GM12878 (cell line): ENCODE measurements at regions not wholly inside any gene's neighbourhood (a gene's known extent, or its start where the extent isn't known, plus 50 kb on each side); places are given as distances from the start of the nearest gene placed in this dataset.

Experiments
- ATAC-seq: fragments of 200-7000 bp; cut with Tn5 transposase; 3 replicates; pipeline ENCODE4 v1.9.1; 2020; ENCODE audit warnings: mild to moderate bottlenecking, moderate library complexity
- BruUV-seq: library from RNA; stranded (reverse); fragments of 400-500 nt; replicated peaks from 2 replicates; lab custom pipeline; 2021; lab: Mats Ljungman, UMichigan
- CTCF ChIA-PET: fragments of 300-600 bp; sonication (Branson Sonifier 250); formaldehyde crosslinking; extraction: SDS; loops from one replicate; lab custom pipeline; 2021; ENCODE audit warnings: inconsistent platforms; lab: Yijun Ruan, JAX
- POLR2A ChIA-PET: fragments of 350-600 bp; formaldehyde crosslinking; extraction: SDS; loops from one replicate; lab custom pipeline; 2021; ENCODE audit warnings: inconsistent platforms; lab: Charles Lee
- RAD21 ChIA-PET: fragments of 300-600 bp; sonication (Branson Sonifier 250); formaldehyde crosslinking; loops from one replicate; lab custom pipeline; 2023; ENCODE audit warnings: antibody characterized with exemption; ENCODE audit not compliant: unreplicated experiment; lab: Charles Lee
- SMC1A ChIA-PET: fragments of 300-600 bp; sonication (Branson Sonifier 250); formaldehyde crosslinking; loops from one replicate; lab custom pipeline; 2023; ENCODE audit not compliant: unreplicated experiment, uncharacterized antibody; lab: Charles Lee
- DNase-seq: peaks from one replicate; pipeline ENCODE4 v3.0.0-alpha.2; 2011; ENCODE audit warnings: low read depth, low spot score
- FAIRE-seq: peaks from 3 replicates; lab custom pipeline; 2011; peaks lifted over from hg19 to GRCh38; lab: Jason Lieb, UNC
- H2AFZ ChIP-seq: 2 replicates; pipeline ENCODE4 v1.6.0; 2011; ENCODE audit warnings: low read depth, low read length, control low read depth; ENCODE audit not compliant: control insufficient read depth
- H3K27ac ChIP-seq: 2 replicates; pipeline ENCODE4 v1.5.1; 2011; ENCODE audit warnings: control low read depth; ENCODE audit not compliant: control insufficient read depth, insufficient read depth
- H3K27me3 ChIP-seq, 2 experiments: replicated peaks in 1 of 2; 2 replicates each; pipeline versions ENCODE4 v1.6.0 to v1.6.1; 2011; ENCODE audit warnings: low read length in 1 of 2; ENCODE audit not compliant: control insufficient read depth in 2 of 2, insufficient read depth in 2 of 2
- H3K36me3 ChIP-seq, 2 experiments: 2 replicates each; pipeline ENCODE4 v1.5.1; 2011; ENCODE audit warnings: low read length in 1 of 2; ENCODE audit not compliant: control insufficient read depth in 2 of 2, insufficient read depth in 2 of 2
- H3K4me1 ChIP-seq: 2 replicates; pipeline ENCODE4 v1.6.1; 2011; ENCODE audit warnings: mild to moderate bottlenecking, low read length, moderate library complexity, mixed read lengths; ENCODE audit not compliant: control insufficient read depth, insufficient read depth
- H3K4me2 ChIP-seq: 2 replicates; pipeline ENCODE4 v1.6.0; 2011; ENCODE audit warnings: control low read depth; ENCODE audit not compliant: control insufficient read depth, insufficient read depth
- H3K4me3 ChIP-seq: fragments of 200-600 bp; sonication (generic); 2 replicates; pipeline ENCODE4 v1.5.1; 2016
- H3K79me2 ChIP-seq: 2 replicates; pipeline ENCODE4 v1.6.0; 2011; ENCODE audit warnings: low read length; ENCODE audit not compliant: control insufficient read depth, insufficient read depth
- H3K9ac ChIP-seq: 2 replicates; pipeline ENCODE4 v1.8.0; 2011; ENCODE audit warnings: low read length, control low read depth, mixed read lengths; ENCODE audit not compliant: control insufficient read depth, insufficient read depth
- H3K9me3 ChIP-seq: replicated peaks from 3 replicates; pipeline ENCODE4 v1.5.1; 2011; ENCODE audit warnings: mild to moderate bottlenecking, low read length; ENCODE audit not compliant: control insufficient read depth, insufficient read depth
- H4K20me1 ChIP-seq: 2 replicates; pipeline ENCODE4 v1.6.0; 2011; ENCODE audit not compliant: control insufficient read depth, insufficient read depth
- E2F8 ChIP-seq: fragments of 450-650 bp; IDR thresholded peaks from 2 replicates; pipeline ENCODE4 v1.6.1; 2018; ENCODE audit warnings: mild to moderate bottlenecking, low read depth, moderate library complexity; ENCODE audit not compliant: partially characterized antibody
- HCFC1 ChIP-seq: fragments of 150-350 bp; IDR thresholded peaks from 2 replicates; pipeline ENCODE4 v1.6.1; 2014; ENCODE audit warnings: low read length
- IKZF1 ChIP-seq: fragments of 450-650 bp; conservative IDR thresholded peaks from 2 replicates; pipeline ENCODE4 v1.6.1; 2017; ENCODE audit warnings: antibody characterized with exemption, mild to moderate bottlenecking
- SMAD1 ChIP-seq: fragments of 450-650 bp; IDR thresholded peaks from 2 replicates; pipeline ENCODE4 v1.6.1; 2018; ENCODE audit warnings: mild to moderate bottlenecking, low read depth; ENCODE audit not compliant: partially characterized antibody
- ZBED1 ChIP-seq: IDR thresholded peaks from 2 replicates; pipeline ENCODE4 v1.6.1; 2016; ENCODE audit warnings: borderline replicate concordance
- ZNF592 ChIP-seq: fragments of 450-650 bp; IDR thresholded peaks from 2 replicates; pipeline ENCODE4 v1.6.1; 2017; ENCODE audit warnings: mild to moderate bottlenecking, moderate library complexity
- whole genome bisulfite sequencing: methylation state at CpG from one replicate; pipeline ENCODE4 v1.1.6; 2016; ENCODE audit warnings: low lambda C conversion rate; ENCODE audit not compliant: insufficient replicate concordance, insufficient coverage; ENCODE audit errors: missing lambda C conversion rate; 5-methylcytosine and 5-hydroxymethylcytosine counted together
- in situ Hi-C: fragments of 300-500 bp; cut with MboI; formaldehyde crosslinking; loops from 9 replicates; pipeline ENCODE4 v1.14.3; 2018; ENCODE audit warnings: mixed read lengths
- intact Hi-C: fragments of 100-400 bp; cut with micrococcal nuclease; formaldehyde crosslinking; loops from one replicate; pipeline ENCODE4 v1.14.2; 2022; ENCODE audit not compliant: unreplicated experiment

GRCh38 chr2:139365189-139365588 lies 585.0 kb upstream of the NXPH2 start (continued):
- TF ChIP-seq ZNF592 (no peak), ZBED1 (no peak), E2F8 (no peak), HCFC1 (no peak)

- H3K27me3 ChIP-seq: no peaks in the 10 kb centered on the region
- in situ Hi-C loops: no loop called here
- ChIA-PET SMC1A (no interaction called here), CTCF (no interaction called here), RAD21 (no interaction called here), POLR2A (no interaction called here)
- no peak overlapping the region for H3K27ac ChIP-seq
- no peaks in the 10 kb centered on the region for H3K4me1 ChIP-seq
- no peak overlapping the region for H3K9ac ChIP-seq
- DNase-seq (no peak), ATAC-seq (no peak), FAIRE-seq (no peak)
- no peaks in the 10 kb centered on the region for H3K36me3 ChIP-seq
- H2AFZ ChIP-seq: no peak overlapping the region
- intact Hi-C loops: no loop called here
- no peak for TF ChIP-seq SMAD1
- no peak for TF ChIP-seq IKZF1
- no peak overlapping the region for H3K4me3 ChIP-seq
- no peaks in the 10 kb centered on the region for H3K79me2 ChIP-seq
- H4K20me1 ChIP-seq: no peaks in the 10 kb centered on the region
- BruUV-seq: no TSS peak
- no peaks in the 10 kb centered on the region for H3K9me3 ChIP-seq
- H3K4me2 ChIP-seq: no peak overlapping the region
- 0% methylated on average over 1 of the region's 1 CpG for WGBS
Measured at GRCh38 chr2:139360654-139361053, 580.5 kb upstream of the NXPH2 start.
